ENCODE measurements at regions not wholly inside any gene's neighbourhood (a gene's known extent, or its start where the extent isn't known, plus 50 kb on each side); places are given as distances from the start of the nearest gene placed in this dataset.

- Histone ChIP-seq H3K4me3 (no peak overlapping the region), H3K9me3 (no peaks in the 10 kb centered on the region), H3K27me3 (no peaks in the 10 kb centered on the region), H3K4me1 (no peaks in the 10 kb centered on the region), H3K27ac (no peak overlapping the region), H3K36me3 (no peaks in the 10 kb centered on the region)
- intact Hi-C loops (cut with DNase I; ENCODE audit: low total_unique reads), result no loop called here
- DNase-seq, result no peak
- TF ChIP-seq CTCF (IDR thresholded peaks at IDR 0.05), result no peak
- TF ChIP-seq POLR2A (IDR thresholded peaks at IDR 0.05), result no peak
These were observed 124.7 kb upstream of the VSTM2B start for GRCh38 chr19:29400917-29401711.

GRCh38 chr19:29401712-29402421 lies 123.9 kb upstream of the VSTM2B start:
- no peaks in the 10 kb centered on the region for H3K9me3 ChIP-seq
- TF ChIP-seq POLR2A (IDR thresholded peaks at IDR 0.05) (no peak), CTCF (IDR thresholded peaks at IDR 0.05) (no peak)
- H3K36me3 ChIP-seq, result no peaks in the 10 kb centered on the region
- no peaks in the 10 kb centered on the region for H3K4me1 ChIP-seq
- intact Hi-C loops (cut with DNase I; ENCODE audit: low total_unique reads), result no loop called here
- H3K27me3 ChIP-seq, result no peaks in the 10 kb centered on the region
- DNase-seq, result peak in 1 of 2 donors; percentile 28
- H3K27ac ChIP-seq, result no peak overlapping the region
- no peak overlapping the region for H3K4me3 ChIP-seq

GRCh38 chr19:29402563-29402962 lies 123.2 kb upstream of the VSTM2B start:
- no peak for DNase-seq
- H3K4me1 ChIP-seq, result no peaks in the 10 kb centered on the region
- no peak overlapping the region for H3K4me3 ChIP-seq
- TF ChIP-seq CTCF (IDR thresholded peaks at IDR 0.05), result no peak
- no peak for TF ChIP-seq POLR2A (IDR thresholded peaks at IDR 0.05)
- H3K36me3 ChIP-seq, result no peaks in the 10 kb centered on the region
- no peak overlapping the region for H3K27ac ChIP-seq
- intact Hi-C loops (cut with DNase I; ENCODE audit: low total_unique reads), result no loop called here
- no peaks in the 10 kb centered on the region for H3K27me3 ChIP-seq
- no peaks in the 10 kb centered on the region for H3K9me3 ChIP-seq

- Histone ChIP-seq H3K4me3 (no peak overlapping the region), H3K9me3 (no peaks in the 10 kb centered on the region), H3K4me1 (no peaks in the 10 kb centered on the region), H3K36me3 (no peaks in the 10 kb centered on the region), H3K27ac (no peak overlapping the region), H3K27me3 (no peaks in the 10 kb centered on the region)
- intact Hi-C loops (cut with DNase I; ENCODE audit: low total_unique reads), result no loop called here
- no peak for TF ChIP-seq POLR2A (IDR thresholded peaks at IDR 0.05)
- TF ChIP-seq CTCF (IDR thresholded peaks at IDR 0.05), result no peak
- DNase-seq, result no peak
These were observed 121.8 kb upstream of the VSTM2B start for GRCh38 chr19:29404015-29404414.
